HG03565 (cell line): ENCODE measurements at regions not wholly inside any gene's neighbourhood (a gene's known extent, or its start where the extent isn't known, plus 50 kb on each side); places are given as distances from the start of the nearest gene placed in this dataset.
"Not testable (repeated sequence)": the region's sequence is repeated elsewhere in the genome, so short reads cannot be mapped to it uniquely, and the experiment has no call there.

Experiments
- ATAC-seq: cut with Tn5 transposase; IDR thresholded peaks from one replicate; pipeline ENCODE4 v1.9.1; 2021; ENCODE audit warnings: mild to moderate bottlenecking, moderate library complexity; ENCODE audit not compliant: unreplicated experiment

GRCh38 chr1:119251751-119252150, 111.3 kb upstream of the WARS2 start:
- ATAC-seq, result no peak

- ATAC-seq, result no peak
Observed at GRCh38 chr1:119253366-119253765, 112.9 kb upstream of the WARS2 start.

- no peak for ATAC-seq
Observed at GRCh38 chr1:119254067-119254720, 113.7 kb upstream of the WARS2 start.

- ATAC-seq, result not testable (repeated sequence)
Observed at GRCh38 chr1:119256089-119256488, 112.5 kb upstream of the HAO2 start.

- no peak for ATAC-seq
Observed at GRCh38 chr1:119260506-119260905, 108.1 kb upstream of the HAO2 start.

GRCh38 chr1:119266386-119266785, 102.2 kb upstream of the HAO2 start:
- ATAC-seq, result peak; percentile 89

- ATAC-seq, result no peak
Observed at GRCh38 chr1:119266858-119267257, 101.7 kb upstream of the HAO2 start.

- not testable (repeated sequence) for ATAC-seq
Observed at GRCh38 chr1:119267288-119267687, 101.3 kb upstream of the HAO2 start.

- no peak for ATAC-seq
Observed at GRCh38 chr1:119268879-119269278, 99.7 kb upstream of the HAO2 start.

GRCh38 chr1:119275145-119276134, 93.1 kb upstream of the HAO2 start:
- ATAC-seq, result no peak

GRCh38 chr1:119276558-119276957, 92.0 kb upstream of the HAO2 start:
- ATAC-seq, result no peak

- no peak for ATAC-seq
Observed at GRCh38 chr1:119279456-119280381, 88.9 kb upstream of the HAO2 start.

GRCh38 chr1:119285482-119285881, 83.1 kb upstream of the HAO2 start:
- ATAC-seq, result no peak

- ATAC-seq, result peak; percentile 78
Observed at GRCh38 chr1:119286587-119287181, 81.9 kb upstream of the HAO2 start.

- no peak for ATAC-seq
Observed at GRCh38 chr1:119288751-119289150, 79.8 kb upstream of the HAO2 start.

GRCh38 chr1:119290297-119290696, 78.3 kb upstream of the HAO2 start:
- no peak for ATAC-seq

GRCh38 chr1:119291611-119292206, 76.9 kb upstream of the HAO2 start:
- no peak for ATAC-seq

- no peak for ATAC-seq
Observed at GRCh38 chr1:119293797-119294196, 74.8 kb upstream of the HAO2 start.

- no peak for ATAC-seq
Observed at GRCh38 chr1:119294199-119294598, 74.4 kb upstream of the HAO2 start.

GRCh38 chr1:119294722-119295121, 73.9 kb upstream of the HAO2 start:
- no peak for ATAC-seq
